Subcutaneous abdominal adipose tissue (tissue), 5 donors: ENCODE measurements at regions not wholly inside any gene's neighbourhood (a gene's known extent, or its start where the extent isn't known, plus 50 kb on each side); places are given as distances from the start of the nearest gene placed in this dataset.
A peak's percentile ranks its signal among the peaks of the same experiment; 100 is the strongest.

ENCODE experiments used
- H3K27ac ChIP-seq: one replicate; pipeline ENCODE4 v1.7.0; 2013; ENCODE audit warnings: low read depth, mild to moderate bottlenecking, inconsistent platforms, low read length, moderate library complexity
- H3K27me3 ChIP-seq, 5 donors: one replicate each; pipeline ENCODE4 v1.7.0; 2013; ENCODE audit warnings: low read length in 5 of 5, inconsistent platforms in 1 of 5; ENCODE audit not compliant: control insufficient read depth in 5 of 5, insufficient read depth in 4 of 5
- H3K36me3 ChIP-seq, 5 donors: one replicate each; pipeline ENCODE4 v1.7.0; 2013; ENCODE audit warnings: low read length in 5 of 5; ENCODE audit not compliant: control insufficient read depth in 5 of 5, insufficient read depth in 5 of 5
- H3K4me1 ChIP-seq, 5 donors: one replicate each; pipeline ENCODE4 v1.7.0; 2013; ENCODE audit warnings: low read length in 5 of 5, mild to moderate bottlenecking in 3 of 5, moderate library complexity in 1 of 5; ENCODE audit not compliant: control insufficient read depth in 5 of 5, insufficient read depth in 5 of 5
- H3K4me3 ChIP-seq, 5 donors: one replicate each; pipeline ENCODE4 v1.7.0; 2013; ENCODE audit warnings: low read length in 5 of 5, low read depth in 1 of 5
- H3K9ac ChIP-seq, 5 donors: one replicate each; pipeline ENCODE4 v1.7.0; 2013; ENCODE audit warnings: low read length in 5 of 5, mild to moderate bottlenecking in 4 of 5, moderate library complexity in 3 of 5
- H3K9me3 ChIP-seq, 5 donors: one replicate each; pipeline ENCODE4 v1.7.0; 2013; ENCODE audit warnings: low read length in 5 of 5; ENCODE audit not compliant: control insufficient read depth in 5 of 5
- donor health status: healthy.
- donor health status: healthy.
- donor health status: healthy.
- donor health status: healthy.
- donor health status: healthy.

DNA sequence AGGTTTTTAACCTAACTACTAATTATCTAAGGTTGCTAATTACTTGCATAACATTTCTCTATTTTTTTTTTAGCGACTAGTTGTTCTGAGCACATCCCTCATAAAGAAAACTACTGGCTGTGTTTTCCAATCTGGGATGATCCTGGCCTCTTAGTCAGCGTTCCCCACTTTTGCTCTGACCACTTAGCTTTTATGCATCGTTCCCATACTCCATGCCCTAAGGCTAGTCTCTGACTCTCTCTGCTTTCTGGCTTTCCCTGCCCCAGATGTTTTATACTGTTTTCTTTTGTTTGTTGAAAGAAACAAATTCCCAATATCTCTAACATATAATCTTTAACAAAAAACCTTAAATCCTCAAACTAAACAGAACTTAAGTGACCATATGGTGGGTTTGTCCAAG, 217.9 kb downstream of the SPATA31D1 start:
- no peaks in the 10 kb centered on the region for H3K4me1 ChIP-seq
- H3K27me3 ChIP-seq = no peaks in the 10 kb centered on the region
- peaks cover 0 to 13% (median 0%) of the 10 kb centered on the region in 5 donors for H3K9me3 ChIP-seq
- H3K4me3 ChIP-seq = no peak overlapping the region
- no peak overlapping the region for H3K9ac ChIP-seq
- no peak overlapping the region for H3K27ac ChIP-seq
- H3K36me3 ChIP-seq = no peaks in the 10 kb centered on the region

DNA sequence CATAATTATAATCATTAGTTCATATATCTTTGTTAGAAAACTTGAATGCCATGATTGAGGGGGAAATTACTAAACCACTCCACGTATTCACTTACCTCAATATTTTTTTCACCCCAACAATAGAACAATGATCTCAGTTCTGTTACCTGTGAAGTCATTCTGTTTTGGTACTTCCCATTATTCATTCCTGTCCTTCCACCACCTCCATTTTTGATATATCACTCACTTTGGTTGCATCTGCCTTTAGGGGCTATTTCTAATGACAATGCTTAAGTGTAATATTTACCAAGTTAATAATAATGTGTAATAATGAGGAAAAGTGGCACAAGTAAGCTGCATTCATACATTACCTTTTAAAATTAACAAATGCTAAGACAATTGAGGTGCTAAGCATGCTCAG, 218.4 kb downstream of the SPATA31D1 start:
- Histone ChIP-seq H3K36me3 (no peaks in the 10 kb centered on the region), H3K9ac (no peak overlapping the region), H3K4me1 (no peaks in the 10 kb centered on the region), H3K4me3 (no peak overlapping the region), H3K9me3 (peaks cover 0 to 13% (median 0%) of the 10 kb centered on the region in 5 donors), H3K27ac (no peak overlapping the region), H3K27me3 (no peaks in the 10 kb centered on the region)

DNA sequence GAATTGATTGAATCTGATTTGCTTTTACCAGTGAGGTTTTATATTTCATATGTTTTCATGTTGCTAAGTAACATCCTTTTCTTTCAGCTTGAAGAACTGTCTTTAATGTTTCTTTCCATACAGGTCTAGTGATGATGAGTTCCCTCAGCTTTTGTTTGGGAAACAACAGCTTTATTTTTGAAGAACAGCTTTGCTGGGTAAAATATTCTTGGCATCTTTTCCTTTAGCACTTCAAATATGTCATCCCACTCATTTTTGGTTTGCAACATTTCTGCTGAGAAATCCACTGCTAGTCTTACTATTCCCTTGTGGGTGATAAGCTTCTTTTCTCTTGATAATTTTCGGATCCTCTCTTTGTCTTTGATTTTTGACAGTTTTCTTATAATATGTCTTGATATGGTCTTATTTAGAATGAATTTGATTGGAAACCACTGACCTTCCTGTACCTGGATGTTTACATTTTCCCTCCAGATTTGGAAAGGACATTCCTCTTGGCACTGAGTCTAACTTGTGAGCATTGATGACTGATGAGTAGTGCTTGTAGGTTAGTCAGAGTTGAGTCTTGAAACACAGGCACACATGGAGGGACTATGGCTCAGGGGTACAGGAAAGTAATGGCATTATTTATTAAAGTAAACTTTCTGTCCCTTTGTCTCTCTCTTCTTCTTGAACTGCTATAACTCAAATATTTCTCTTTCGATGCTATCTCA, 220.3 kb downstream of the SPATA31D1 start:
- H3K4me1 ChIP-seq = no peaks in the 10 kb centered on the region
- no peak overlapping the region for H3K9ac ChIP-seq
- H3K27ac ChIP-seq = no peak overlapping the region
- no peaks in the 10 kb centered on the region for H3K36me3 ChIP-seq
- no peaks in the 10 kb centered on the region for H3K27me3 ChIP-seq
- no peak overlapping the region for H3K4me3 ChIP-seq
- peaks cover 0 to 17% (median 4%) of the 10 kb centered on the region in 5 donors for H3K9me3 ChIP-seq

DNA sequence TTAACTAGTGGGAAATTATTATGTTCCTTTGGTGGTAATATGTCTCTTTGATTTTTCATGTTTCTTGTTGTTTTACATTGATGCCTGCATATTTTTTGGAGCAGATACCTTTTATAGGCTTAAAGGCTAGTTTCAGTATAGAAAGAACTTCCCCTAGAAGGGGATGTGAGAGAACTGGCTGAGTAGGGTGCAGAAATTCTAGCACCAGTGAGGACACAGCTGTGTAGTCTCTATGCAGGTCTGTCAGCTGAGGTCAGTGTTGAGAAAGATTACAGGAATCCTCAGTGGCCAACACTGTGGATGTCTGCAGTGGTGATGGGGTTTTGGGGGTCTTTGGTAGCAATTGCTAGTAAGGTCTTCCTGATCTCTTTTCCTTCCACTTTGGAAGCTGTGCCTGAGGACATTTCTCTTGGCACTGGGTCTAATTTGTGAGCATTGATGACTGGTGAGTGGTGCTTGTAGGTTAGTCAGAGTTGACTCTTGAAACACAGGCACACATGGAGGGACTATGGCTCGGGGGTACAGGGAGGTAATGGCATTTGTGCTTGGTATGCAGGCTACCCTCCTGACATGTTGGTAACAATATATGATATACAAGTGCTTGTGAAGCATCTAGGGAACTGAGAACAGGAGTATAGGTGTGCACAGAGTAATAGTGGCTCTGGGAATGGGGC, 221.4 kb downstream of the SPATA31D1 start:
- Histone ChIP-seq H3K27ac (no peak overlapping the region), H3K9me3 (peaks cover 0 to 17% (median 4%) of the 10 kb centered on the region in 5 donors), H3K27me3 (no peaks in the 10 kb centered on the region), H3K4me3 (no peak overlapping the region), H3K9ac (no peak overlapping the region), H3K36me3 (no peaks in the 10 kb centered on the region), H3K4me1 (no peaks in the 10 kb centered on the region)

DNA sequence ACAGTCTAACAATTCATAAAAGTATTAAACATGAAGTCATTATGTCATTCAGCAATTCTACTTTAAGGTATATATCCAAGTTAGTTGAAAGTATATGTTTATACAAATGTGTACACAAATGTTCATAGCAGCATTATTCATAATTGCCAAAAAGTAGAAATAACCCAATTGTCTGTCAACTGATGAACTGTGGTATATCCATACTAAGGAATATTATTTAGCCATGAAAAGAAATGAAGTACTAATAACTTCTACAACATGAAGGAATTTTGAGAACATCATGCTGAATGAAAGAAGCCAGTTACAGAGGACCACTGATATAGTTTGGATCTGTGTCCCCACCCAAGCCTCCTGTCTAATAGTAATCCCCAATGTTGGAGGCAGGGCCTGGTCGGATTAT, 224.3 kb downstream of the SPATA31D1 start:
- H3K9ac ChIP-seq = no peak overlapping the region
- no peaks in the 10 kb centered on the region for H3K4me1 ChIP-seq
- H3K36me3 ChIP-seq = no peaks in the 10 kb centered on the region
- H3K27ac ChIP-seq = no peak overlapping the region
- no peak overlapping the region for H3K4me3 ChIP-seq
- H3K9me3 ChIP-seq = peaks cover 0 to 17% (median 6%) of the 10 kb centered on the region in 5 donors
- H3K27me3 ChIP-seq = peaks cover 0 to 2% (median 0%) of the 10 kb centered on the region in 5 donors

DNA sequence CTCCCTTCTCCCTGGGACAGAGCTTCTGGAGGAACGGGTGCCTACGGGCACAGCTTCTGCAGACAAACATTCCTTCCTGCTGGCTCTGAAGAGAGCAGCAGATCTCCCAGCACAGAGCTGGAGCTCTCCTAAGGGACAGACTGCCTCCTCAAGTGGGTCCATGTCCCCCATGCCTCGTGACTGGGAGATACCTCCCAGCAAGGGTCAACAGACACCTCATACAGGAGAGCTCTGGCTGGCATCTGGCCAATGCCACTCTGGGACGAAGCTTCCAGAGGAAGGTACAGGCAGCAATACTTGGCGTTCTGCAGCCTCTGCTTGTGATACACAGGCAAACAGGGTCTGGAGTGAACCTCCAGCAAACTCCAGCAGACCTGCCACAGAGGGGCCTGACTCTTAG, 227.9 kb downstream of the SPATA31D1 start:
- Histone ChIP-seq H3K4me1 (no peaks in the 10 kb centered on the region), H3K36me3 (no peaks in the 10 kb centered on the region), H3K27ac (no peak overlapping the region)

DNA sequence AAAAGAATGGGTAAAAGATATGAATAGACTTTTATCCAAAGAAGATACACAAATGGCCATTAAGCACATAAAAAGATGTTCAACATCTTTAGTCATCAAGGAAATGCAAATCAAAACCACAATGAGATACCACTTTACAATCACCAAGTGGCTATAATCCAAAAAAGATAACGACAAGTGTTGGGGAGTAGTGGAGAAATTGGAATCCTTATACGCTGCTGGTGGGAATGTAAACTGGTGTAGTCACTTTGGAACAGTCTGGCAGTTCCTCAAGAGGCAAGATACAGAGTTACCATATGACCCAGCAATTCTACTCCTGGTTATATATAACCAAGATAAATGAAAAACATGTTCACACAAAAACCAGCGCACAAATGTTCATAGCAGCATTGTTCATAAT, 234.9 kb downstream of the SPATA31D1 start:
- Histone ChIP-seq H3K9me3 (no peaks in the 10 kb centered on the region), H3K4me1 (no peaks in the 10 kb centered on the region), H3K9ac (no peak overlapping the region)

More for the DNA sequence above, 227.9 kb downstream of the SPATA31D1 start:
- peaks cover 0 to 6% (median 4%) of the 10 kb centered on the region in 5 donors for H3K9me3 ChIP-seq
- no peak overlapping the region for H3K9ac ChIP-seq
- no peak overlapping the region for H3K4me3 ChIP-seq
- H3K27me3 ChIP-seq = peaks cover 0 to 2% (median 0%) of the 10 kb centered on the region in 5 donors

DNA sequence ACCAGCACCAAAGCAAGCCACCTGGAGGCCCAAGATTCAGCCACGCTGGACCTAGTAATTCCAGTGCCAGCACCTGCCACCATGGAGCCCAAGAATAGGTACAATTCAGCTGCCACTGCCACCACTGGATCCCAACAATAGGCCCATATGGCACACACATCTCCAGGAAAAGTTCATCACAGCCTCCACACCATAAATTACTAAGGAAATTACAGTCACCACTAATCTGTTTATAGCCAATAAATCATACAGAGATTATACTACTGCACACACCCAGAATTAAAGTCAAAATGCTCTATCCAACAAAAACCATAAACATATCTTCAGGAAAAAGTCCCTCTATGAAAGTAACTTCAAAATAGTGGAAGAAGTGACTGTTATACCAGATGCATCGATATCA, 242.8 kb downstream of the SPATA31D1 start:
- H3K36me3 ChIP-seq = no peaks in the 10 kb centered on the region
- peak overlapping the region in 1 of 5 donors; percentile 29 for H3K4me3 ChIP-seq
- no peaks in the 10 kb centered on the region for H3K4me1 ChIP-seq
- H3K9ac ChIP-seq = no peak overlapping the region
- H3K9me3 ChIP-seq = peaks cover 5 to 25% (median 19%) of the 10 kb centered on the region in 5 donors
- H3K27me3 ChIP-seq = no peaks in the 10 kb centered on the region
- H3K27ac ChIP-seq = no peak overlapping the region

More for the DNA sequence above, 234.9 kb downstream of the SPATA31D1 start:
- Histone ChIP-seq H3K27me3 (no peaks in the 10 kb centered on the region), H3K4me3 (no peak overlapping the region), H3K27ac (no peak overlapping the region), H3K36me3 (no peaks in the 10 kb centered on the region)

DNA sequence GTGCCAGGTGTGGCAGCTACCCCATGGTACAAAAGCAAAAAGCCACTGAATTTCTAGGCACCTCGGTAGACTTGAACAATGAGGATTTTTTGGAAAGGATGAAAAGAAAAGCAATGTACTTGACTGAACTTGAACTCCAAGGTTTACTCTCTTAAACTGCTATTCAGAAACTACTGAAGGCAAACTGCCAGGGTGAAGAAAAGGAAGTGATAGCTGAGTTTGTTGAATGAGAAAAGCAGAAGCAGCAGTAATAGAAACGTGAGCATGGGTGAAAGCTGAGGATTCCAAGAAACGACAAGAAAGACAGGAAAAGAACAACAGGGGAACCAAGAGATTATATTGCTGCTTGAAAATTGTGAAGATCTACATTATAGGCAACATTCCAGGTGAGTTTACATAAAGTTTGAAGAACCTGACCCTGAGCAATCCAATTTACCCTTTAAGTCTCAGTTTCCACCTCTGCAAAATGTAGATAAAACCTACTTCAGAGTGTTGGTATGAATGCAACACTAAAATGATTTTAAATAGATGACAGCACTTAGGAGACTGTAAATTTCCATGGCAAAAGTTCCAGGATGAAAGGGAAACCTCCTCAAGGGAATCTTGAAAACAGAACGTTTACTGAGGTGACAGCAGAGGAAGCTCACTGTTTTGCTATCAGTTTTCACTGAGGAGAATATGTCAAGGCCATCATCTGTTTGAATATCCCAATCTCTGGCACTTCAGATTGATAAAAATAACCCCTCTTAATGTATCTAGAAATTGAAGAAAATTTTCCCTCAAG, 245.8 kb downstream of the SPATA31D1 start:
- Histone ChIP-seq H3K27ac (no peak overlapping the region), H3K36me3 (no peaks in the 10 kb centered on the region), H3K9ac (no peak overlapping the region), H3K4me1 (no peaks in the 10 kb centered on the region), H3K9me3 (peaks cover 5 to 27% (median 19%) of the 10 kb centered on the region in 5 donors), H3K4me3 (no peak overlapping the region), H3K27me3 (no peaks in the 10 kb centered on the region)
